Stimulated activated effector memory CD8-positive, alpha-beta T cell treated with anti-CD3 and anti-CD28 coated beads, Interleukin-12 subunit alpha, Interleukin-12 subunit beta, amount 100 ng/mL, for 72 hours (primary cell): ENCODE measurements at regions not wholly inside any gene's neighbourhood (a gene's known extent, or its start where the extent isn't known, plus 50 kb on each side); places are given as distances from the start of the nearest gene placed in this dataset.

Experiments
- ATAC-seq: fragments of 150-1000 bp; cut with Tn5 transposase; 2 replicates; pipeline ENCODE4 v1.10.0; 2021
- DNase-seq, 2 donors: peaks; one replicate each; pipeline ENCODE4 v3.0.0; 2021 to 2022; ENCODE audit warnings: low spot score in 2 of 2
- H3K27ac Mint-ChIP-seq: one replicate; pipeline ENCODE4 v1.8.0; 2022; ENCODE audit warnings: mild to moderate bottlenecking, mixed read lengths
- H3K36me3 Mint-ChIP-seq: one replicate; pipeline ENCODE4 v1.8.0; 2022; ENCODE audit warnings: mild to moderate bottlenecking, mixed read lengths
- H3K4me1 Mint-ChIP-seq: one replicate; pipeline ENCODE4 v1.8.0; 2022; ENCODE audit warnings: mixed read lengths
- H3K4me3 Mint-ChIP-seq: one replicate; pipeline ENCODE4 v1.8.0; 2022; ENCODE audit warnings: mild to moderate bottlenecking, mixed read lengths
- H3K9me3 Mint-ChIP-seq: one replicate; pipeline ENCODE4 v1.8.0; 2022; ENCODE audit warnings: mixed read lengths

DNA sequence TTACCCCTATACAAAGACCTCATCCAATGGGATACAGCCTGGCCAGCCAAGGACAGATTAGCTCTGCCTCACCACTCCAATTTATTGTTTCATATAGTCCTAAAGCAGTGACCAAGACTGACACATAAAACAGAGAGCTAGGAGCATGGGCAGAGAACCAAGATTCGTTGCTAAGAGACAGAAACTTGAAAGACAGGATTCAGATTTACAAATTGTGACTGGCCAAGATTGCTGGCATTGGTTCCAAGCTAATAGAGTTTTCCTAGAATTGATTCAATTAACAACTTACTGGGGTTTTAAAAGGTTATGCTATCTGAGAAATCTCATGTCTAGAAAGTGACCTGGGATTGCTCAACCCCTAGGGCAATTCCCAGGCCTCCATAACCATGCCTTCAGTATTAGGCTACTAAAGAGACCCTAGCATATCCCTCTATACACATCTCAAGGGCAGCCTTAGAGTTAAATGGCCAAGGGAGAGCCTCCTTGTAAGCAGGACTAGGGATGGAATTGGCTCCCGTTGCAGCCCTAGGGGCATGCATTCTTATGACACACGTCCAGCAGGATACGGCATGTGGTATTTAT is 75.6 kb downstream of the ICOS start:
- DNase-seq (no peak), ATAC-seq (no peak)
- H3K4me3 Mint-ChIP-seq = no peak overlapping the region
- no peak overlapping the region for H3K27ac Mint-ChIP-seq
- no peaks in the 10 kb centered on the region for H3K36me3 Mint-ChIP-seq
- H3K9me3 Mint-ChIP-seq = peaks cover 3% of the 10 kb centered on the region
- peaks cover 39% of the 10 kb centered on the region for H3K4me1 Mint-ChIP-seq

DNA sequence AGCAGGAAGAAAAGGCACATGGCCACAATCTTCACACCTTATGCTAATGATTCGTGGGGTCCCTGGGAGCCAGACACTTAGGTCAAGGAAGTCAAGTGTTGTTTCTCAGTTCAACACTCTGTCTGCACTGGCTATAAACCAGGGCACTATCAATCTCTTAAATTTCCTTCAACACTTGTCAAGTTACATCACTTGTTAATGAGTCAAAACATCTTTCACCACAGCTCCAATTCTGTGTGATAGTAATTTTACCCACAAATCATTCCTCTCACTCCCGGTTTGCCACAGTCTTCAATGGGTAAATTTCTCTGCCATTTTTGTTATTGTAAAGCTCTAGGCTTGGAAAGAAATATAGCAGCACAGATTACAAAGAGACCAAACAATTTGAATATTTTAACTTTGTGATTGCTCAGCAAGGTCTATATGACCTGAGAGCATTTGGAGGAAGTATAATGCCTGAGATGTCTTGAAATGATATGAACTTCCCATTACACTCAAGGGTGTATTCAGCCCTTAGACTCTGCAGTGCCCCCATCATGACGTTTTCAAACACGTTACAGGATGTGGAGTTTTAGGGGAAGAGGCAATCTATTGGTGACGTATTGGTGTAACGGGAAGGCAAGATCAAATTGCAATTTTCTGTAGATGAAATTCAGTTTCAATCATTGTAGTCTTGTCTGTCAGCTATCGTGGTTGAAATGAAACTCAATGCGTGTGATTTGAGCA is 78.7 kb downstream of the ICOS start:
- DNase-seq (no peak), ATAC-seq (peak; percentile 45)
- H3K27ac Mint-ChIP-seq = peak overlapping the region; percentile 4
- H3K4me3 Mint-ChIP-seq = peak overlapping the region; percentile 30
- peaks cover 49% of the 10 kb centered on the region for H3K4me1 Mint-ChIP-seq
- H3K36me3 Mint-ChIP-seq = peaks cover 8% of the 10 kb centered on the region
- H3K9me3 Mint-ChIP-seq = peaks cover 2% of the 10 kb centered on the region

DNA sequence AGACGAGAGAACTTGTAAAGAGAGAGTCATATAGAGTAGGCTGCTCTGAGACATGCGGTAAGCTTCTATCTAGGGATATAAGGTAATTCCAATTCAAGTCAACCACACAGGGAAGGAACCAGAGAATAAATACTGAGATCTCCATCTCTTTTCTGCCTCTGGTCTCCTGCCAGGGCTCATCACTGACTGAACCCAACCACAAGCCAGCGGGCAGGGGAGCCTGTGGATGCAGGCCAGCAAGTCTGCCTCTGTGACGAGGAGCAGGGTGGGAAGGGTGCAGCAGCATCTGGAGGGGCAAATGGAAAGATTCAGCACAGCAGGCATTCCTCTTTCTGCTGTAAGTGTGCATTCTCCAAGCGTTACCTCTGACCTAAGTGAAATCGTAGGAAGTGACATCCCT is 82.2 kb downstream of the ICOS start:
- H3K4me1 Mint-ChIP-seq = peaks cover 47% of the 10 kb centered on the region
- ATAC-seq = no peak
- H3K36me3 Mint-ChIP-seq = peaks cover 8% of the 10 kb centered on the region
- peak overlapping the region; percentile 90 for H3K27ac Mint-ChIP-seq
- DNase-seq = no peak
- peaks cover 2% of the 10 kb centered on the region for H3K9me3 Mint-ChIP-seq
- no peak overlapping the region for H3K4me3 Mint-ChIP-seq

DNA sequence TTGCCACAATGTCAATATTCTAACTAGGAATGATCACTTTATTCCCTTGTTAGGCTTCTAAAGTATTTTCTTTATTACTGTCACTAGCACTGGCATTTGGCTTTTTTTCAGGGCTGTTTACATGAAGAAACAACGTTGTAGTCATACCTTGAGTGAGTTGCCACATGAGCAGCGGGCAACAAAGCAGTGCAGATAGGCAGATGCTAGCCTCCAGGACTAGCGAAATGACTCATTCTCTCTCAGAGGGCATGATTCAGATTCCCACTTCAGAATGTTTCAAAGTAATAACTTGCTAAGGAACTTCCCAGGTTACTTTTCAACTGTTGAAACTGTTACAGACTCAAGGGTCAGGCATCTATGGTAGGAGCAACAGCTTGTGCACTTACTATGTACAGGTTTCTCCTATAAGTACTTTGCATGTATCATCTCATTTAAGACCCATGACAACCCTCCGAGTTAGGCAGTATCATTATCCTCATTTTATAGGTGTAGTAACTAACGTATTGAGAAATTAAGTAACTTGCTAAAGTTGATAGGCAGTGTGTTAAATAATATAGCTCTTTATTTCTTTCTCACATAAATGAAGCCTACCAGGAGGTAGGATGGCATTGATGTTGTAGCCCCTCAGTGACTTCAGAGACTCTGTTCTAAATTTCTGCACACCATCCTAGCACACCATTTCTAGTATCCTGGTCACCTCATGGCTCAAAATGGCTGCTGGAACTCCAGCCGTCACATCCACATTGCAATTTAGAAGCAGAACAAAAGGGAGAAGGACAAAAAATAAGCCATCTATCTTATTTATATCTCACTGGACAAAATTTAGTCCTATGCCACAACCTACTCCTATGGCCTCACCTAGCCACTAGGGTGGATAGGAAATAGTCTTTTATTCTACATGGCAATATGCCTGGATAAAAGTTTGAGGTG is 83.3 kb downstream of the ICOS start:
- Mint-ChIP-seq H3K27ac (peak overlapping the region; percentile 90), H3K36me3 (peaks cover 8% of the 10 kb centered on the region), H3K9me3 (peaks cover 2% of the 10 kb centered on the region), H3K4me1 (peaks cover 42% of the 10 kb centered on the region), H3K4me3 (peak overlapping the region; percentile 46)
- DNase-seq (peak in 1 of 2 donors; percentile 75), ATAC-seq (peak; percentile 98)

DNA sequence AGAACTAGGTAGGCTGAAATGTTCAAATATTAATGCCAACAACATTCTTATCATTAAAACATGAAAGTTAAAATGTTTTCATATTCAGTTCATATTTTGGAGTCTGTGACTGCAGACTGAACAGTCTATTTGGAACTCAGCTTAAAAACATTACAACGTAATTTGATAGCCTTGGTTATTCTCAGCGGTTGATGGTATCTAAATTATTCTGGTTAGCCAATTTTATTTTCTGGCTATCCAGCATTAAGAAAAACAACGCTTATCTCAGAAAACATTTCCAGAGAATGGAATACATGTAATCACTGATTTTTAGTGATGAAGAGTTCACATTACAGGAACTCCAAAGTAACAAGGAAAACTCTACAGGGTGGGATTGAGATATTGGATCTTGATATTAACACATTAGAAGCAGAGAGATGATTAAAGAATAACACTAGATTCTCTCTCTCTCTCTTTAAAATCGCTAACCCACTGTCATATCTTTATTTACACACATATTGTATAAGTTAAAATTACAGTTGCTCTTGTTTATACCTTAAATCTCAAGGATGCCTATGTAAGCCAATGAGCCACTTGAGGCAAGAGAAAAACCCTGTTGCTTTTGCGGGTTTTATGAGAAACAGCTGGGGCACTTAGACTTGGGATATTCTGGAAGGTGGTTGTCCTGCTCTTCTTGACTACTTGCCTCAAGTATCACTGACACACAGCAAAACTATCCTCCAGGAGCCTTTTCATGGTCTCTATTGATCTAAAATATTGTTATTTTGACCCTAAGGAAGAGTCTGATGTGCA is 84.9 kb downstream of the ICOS start:
- peaks cover 3% of the 10 kb centered on the region for H3K9me3 Mint-ChIP-seq
- peaks cover 31% of the 10 kb centered on the region for H3K4me1 Mint-ChIP-seq
- ATAC-seq (no peak), DNase-seq (no peak)
- no peak overlapping the region for H3K4me3 Mint-ChIP-seq
- no peak overlapping the region for H3K27ac Mint-ChIP-seq
- H3K36me3 Mint-ChIP-seq = peaks cover 8% of the 10 kb centered on the region

DNA sequence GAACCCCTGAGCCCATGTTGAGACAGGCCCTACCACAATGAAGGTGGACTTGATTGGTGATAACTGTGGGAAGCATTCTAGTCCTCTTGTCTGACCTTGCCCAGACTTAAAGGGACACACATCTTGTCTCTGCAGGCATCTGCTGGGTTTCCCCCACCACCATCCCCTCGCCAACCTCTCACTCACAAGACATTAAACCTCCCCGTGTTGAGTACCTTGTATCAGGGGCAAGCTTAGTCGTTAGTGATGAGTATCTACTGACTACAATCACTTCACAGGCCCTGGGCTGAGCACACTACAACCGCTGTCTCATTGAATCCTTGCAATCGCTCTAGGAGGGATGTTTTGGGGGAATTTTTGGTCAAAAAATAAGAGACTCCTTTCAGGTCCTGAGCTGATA is 86.0 kb downstream of the ICOS start:
- no peak overlapping the region for H3K27ac Mint-ChIP-seq
- DNase-seq = no peak
- peaks cover 8% of the 10 kb centered on the region for H3K36me3 Mint-ChIP-seq
- peaks cover 5% of the 10 kb centered on the region for H3K9me3 Mint-ChIP-seq
- ATAC-seq = peak; percentile 6
- peaks cover 36% of the 10 kb centered on the region for H3K4me1 Mint-ChIP-seq
- no peak overlapping the region for H3K4me3 Mint-ChIP-seq

DNA sequence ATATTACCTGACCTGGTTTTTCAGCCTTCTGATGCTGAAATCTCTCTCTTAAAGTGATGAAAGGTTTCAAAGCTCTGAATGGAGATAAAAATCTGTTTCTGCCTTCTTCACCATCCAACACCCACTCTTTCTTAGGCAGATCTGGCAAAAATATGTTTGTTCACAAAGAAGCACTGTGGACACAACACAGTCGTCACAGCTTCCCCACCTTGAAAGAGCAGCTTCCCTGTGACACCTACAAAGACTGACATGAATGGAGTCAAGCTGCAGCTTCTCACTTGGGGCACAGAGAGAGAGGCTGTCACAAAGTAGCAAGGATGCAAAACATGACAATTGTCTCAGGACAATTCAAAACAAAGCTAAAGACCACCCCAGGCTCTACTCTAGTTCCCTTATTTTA is 86.5 kb downstream of the ICOS start:
- H3K4me3 Mint-ChIP-seq = no peak overlapping the region
- H3K4me1 Mint-ChIP-seq = peaks cover 37% of the 10 kb centered on the region
- H3K36me3 Mint-ChIP-seq = peaks cover 8% of the 10 kb centered on the region
- no peak overlapping the region for H3K27ac Mint-ChIP-seq
- ATAC-seq = no peak
- DNase-seq = no peak
- H3K9me3 Mint-ChIP-seq = peaks cover 3% of the 10 kb centered on the region

DNA sequence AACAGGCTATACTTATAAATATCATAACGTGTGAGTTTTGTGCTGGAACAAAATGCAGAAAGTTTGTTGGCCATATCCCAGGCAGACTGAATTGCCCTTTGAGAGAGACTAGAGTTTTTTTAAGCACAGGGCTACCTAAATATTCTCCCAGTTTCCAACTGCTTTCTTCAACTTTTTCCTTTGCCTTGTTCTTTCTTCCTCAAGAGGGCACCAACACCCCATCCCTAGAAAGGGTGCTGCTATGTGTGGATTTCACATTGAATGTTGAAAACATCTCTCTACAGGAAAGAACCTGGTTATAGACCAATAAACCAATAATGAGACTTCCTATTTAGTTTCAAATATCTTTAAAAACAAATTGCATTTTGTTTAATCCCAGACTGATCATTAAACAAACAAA is 87.9 kb downstream of the ICOS start:
- ATAC-seq (no peak), DNase-seq (no peak)
- Mint-ChIP-seq H3K36me3 (peaks cover under 1% of the 10 kb centered on the region), H3K4me1 (peaks cover 24% of the 10 kb centered on the region), H3K27ac (no peak overlapping the region), H3K4me3 (no peak overlapping the region), H3K9me3 (peaks cover 3% of the 10 kb centered on the region)

DNA sequence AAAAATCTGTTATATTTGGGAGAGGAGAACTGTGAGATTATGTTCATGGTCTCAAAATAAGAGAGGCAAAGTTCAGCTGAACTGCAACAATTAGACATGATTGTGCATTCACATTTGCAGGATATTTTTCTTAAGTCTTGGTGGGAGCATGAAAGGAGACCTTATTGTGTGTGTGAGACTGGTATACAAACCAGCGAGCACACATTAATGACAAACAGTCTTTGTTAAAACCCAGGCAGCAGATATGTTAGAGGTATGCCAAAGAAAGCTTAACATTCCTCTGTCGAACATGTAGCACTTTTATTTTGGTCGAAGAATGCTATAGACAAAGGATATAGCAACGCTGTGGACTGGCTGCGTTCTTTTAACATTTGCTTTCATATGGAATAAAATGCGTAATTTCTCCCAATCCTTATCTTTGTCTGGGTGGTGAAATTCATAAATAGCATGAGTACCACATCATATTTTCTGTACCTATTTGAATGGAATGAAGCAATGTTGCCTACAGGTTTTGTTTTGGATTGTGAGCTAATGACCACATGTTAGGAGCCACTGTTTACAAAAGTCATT is 88.4 kb downstream of the ICOS start:
- peaks cover 3% of the 10 kb centered on the region for H3K9me3 Mint-ChIP-seq
- no peaks in the 10 kb centered on the region for H3K36me3 Mint-ChIP-seq
- peaks cover 19% of the 10 kb centered on the region for H3K4me1 Mint-ChIP-seq
- DNase-seq = no peak
- no peak overlapping the region for H3K27ac Mint-ChIP-seq
- no peak for ATAC-seq
- no peak overlapping the region for H3K4me3 Mint-ChIP-seq

DNA sequence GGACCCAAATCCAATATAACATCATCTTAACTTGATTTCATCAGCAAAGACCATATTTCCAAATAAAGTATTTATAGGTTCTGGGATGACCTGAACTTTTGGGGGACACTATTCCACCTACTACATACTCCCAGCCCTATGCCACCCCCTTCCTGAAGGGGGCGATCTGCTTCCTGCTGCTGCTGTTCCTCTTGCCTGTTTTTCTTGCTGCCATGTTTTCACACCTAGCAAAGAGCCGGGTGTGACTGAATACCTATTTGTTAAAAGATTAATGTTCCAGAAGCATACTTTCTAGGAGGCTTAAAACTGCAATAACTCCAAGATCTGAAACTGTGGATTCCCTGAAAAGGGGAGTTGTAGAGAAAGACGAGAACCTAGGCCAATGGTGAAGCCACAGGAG is 89.7 kb downstream of the ICOS start:
- Mint-ChIP-seq H3K27ac (peak overlapping the region; percentile 24), H3K4me1 (peaks cover 16% of the 10 kb centered on the region), H3K4me3 (no peak overlapping the region), H3K9me3 (peaks cover 3% of the 10 kb centered on the region), H3K36me3 (no peaks in the 10 kb centered on the region)
- DNase-seq (no peak), ATAC-seq (no peak)

DNA sequence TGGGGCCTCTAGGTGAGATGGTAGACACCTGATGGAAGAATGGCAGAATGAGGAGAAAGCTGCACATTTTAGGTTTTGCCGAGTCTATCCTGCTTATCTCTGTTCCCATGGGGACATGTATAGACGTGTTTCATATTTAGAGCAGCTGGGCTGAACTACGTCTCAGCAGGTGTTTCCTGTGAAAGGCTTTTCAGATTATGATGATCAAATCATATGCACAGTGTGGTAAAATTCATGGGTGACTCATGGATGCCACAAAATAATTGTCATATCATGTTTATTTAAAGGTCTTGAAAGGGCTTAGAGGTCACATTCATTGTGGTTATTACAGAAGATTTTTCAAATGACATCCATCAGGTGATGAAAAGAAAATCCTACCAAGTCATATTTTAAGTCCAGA is 90.5 kb downstream of the ICOS start:
- DNase-seq (no peak), ATAC-seq (peak; percentile 94)
- Mint-ChIP-seq H3K4me1 (peaks cover 16% of the 10 kb centered on the region), H3K4me3 (no peak overlapping the region), H3K9me3 (peaks cover 3% of the 10 kb centered on the region), H3K36me3 (no peaks in the 10 kb centered on the region), H3K27ac (peak overlapping the region; percentile 24)

DNA sequence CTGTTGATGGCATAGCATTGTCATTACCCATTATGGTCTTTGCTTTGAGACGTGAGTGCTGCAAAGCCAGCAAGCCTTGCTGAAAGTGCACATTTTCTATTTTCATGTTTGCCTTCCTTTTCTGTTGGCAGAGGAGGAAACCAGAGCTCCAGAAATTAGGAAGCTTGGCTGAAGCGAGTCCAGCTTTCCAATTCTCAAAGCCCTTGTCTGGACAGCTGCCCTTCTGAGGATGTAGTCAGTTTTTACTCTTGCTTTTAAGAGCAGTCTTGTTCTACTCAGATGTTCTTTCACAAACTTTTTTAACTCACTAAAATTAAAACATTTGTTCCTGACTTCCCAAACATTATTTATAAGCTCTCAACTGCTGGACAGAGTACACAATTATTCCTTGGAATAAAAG is 93.8 kb downstream of the ICOS start:
- Mint-ChIP-seq H3K4me1 (peaks cover 16% of the 10 kb centered on the region), H3K4me3 (no peak overlapping the region), H3K36me3 (no peaks in the 10 kb centered on the region), H3K9me3 (peaks cover 3% of the 10 kb centered on the region), H3K27ac (no peak overlapping the region)
- no peak for DNase-seq
- ATAC-seq = no peak

DNA sequence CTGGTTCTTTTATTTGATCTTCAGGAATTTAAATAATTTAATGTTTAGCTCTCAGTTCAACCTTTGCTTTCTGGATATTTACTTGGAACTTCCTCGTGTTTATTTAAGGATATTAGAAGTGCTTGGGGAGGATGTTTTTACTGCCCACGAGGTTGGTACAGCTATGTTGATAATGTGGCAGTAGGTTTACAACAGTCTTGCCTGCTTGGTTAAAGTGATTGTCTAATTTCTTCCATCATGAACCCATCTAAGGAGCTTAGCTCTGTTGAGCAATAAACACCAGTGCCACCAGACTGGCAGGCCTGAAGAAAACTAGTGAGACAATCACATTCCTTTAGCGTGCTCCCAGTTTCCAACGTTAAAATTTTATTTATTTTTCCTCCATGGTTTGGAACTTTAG is 94.5 kb downstream of the ICOS start:
- no peak overlapping the region for H3K4me3 Mint-ChIP-seq
- DNase-seq = no peak

DNA sequence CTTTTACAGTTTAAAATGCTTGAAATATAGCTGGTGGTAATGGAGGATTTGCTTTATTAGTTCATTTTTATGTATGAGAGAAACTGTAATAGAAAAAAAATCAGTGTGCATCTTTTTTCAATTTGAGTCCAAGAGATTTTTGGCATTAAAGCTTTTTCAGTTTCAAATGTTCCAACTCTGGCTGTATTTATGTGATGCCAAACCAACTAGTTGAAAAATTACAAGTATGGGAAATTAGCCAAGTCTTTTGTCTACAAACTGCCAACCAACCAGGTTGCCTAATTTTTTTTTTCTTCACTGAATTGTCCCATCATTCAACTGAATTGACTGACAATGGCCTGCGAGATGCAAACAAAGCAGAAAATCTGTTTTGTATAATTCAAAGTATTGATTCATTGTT is 95.7 kb downstream of the ICOS start:
- DNase-seq (no peak), ATAC-seq (no peak)
- Mint-ChIP-seq H3K4me1 (peaks cover 3% of the 10 kb centered on the region), H3K36me3 (no peaks in the 10 kb centered on the region), H3K27ac (no peak overlapping the region), H3K4me3 (no peak overlapping the region), H3K9me3 (no peaks in the 10 kb centered on the region)

More for the DNA sequence above, 94.5 kb downstream of the ICOS start:
- H3K9me3 Mint-ChIP-seq = peaks cover 3% of the 10 kb centered on the region
- no peaks in the 10 kb centered on the region for H3K36me3 Mint-ChIP-seq
- peaks cover 16% of the 10 kb centered on the region for H3K4me1 Mint-ChIP-seq
- no peak overlapping the region for H3K27ac Mint-ChIP-seq
- ATAC-seq = no peak
